PC-3 (cell line): ENCODE measurements at regions not wholly inside any gene's neighbourhood (a gene's known extent, or its start where the extent isn't known, plus 50 kb on each side); places are given as distances from the start of the nearest gene placed in this dataset.

Experiments
- ATAC-seq: fragments of 200-7000 bp; cut with Tn5 transposase; 2 replicates; pipeline ENCODE4 v1.9.1; 2020; ENCODE audit warnings: mild to moderate bottlenecking, moderate library complexity
- BruUV-seq: library from RNA; stranded (reverse); fragments of 400-500 nt; replicated peaks from 2 replicates; lab custom pipeline; 2021; lab: Mats Ljungman, UMichigan
- CTCF ChIA-PET: fragments of 300-600 bp; sonication (Branson Sonifier 250); formaldehyde crosslinking; loops from one replicate; lab custom pipeline; 2022; ENCODE audit warnings: antibody characterized with exemption; lab: Charles Lee
- POLR2A ChIA-PET: fragments of 300-600 bp; sonication (Branson Sonifier 250); formaldehyde crosslinking; loops from one replicate; lab custom pipeline; 2022; ENCODE audit warnings: antibody characterized with exemption; ENCODE audit not compliant: unreplicated experiment; lab: Charles Lee
- DNase-seq: peaks from one replicate; pipeline ENCODE4 v3.0.0-alpha.2; 2015
- H2AFZ ChIP-seq: fragments of 300-600 bp; sonication (generic); 2 replicates; pipeline ENCODE4 v1.6.0; 2016; ENCODE audit warnings: antibody characterized with exemption, low read length
- H3F3A ChIP-seq: fragments of 300-600 bp; sonication (generic); one replicate; pipeline ENCODE4 v1.6.0; 2017; ENCODE audit warnings: antibody characterized with exemption, low read length, control low read depth, mild to moderate bottlenecking; ENCODE audit not compliant: unreplicated experiment
- H3K27ac ChIP-seq: fragments of 300-600 bp; sonication (generic); 2 replicates; pipeline ENCODE4 v1.5.1; 2016; ENCODE audit warnings: mild to moderate bottlenecking, low read length
- H3K27me3 ChIP-seq: fragments of 300-600 bp; sonication (generic); 2 replicates; pipeline ENCODE4 v1.6.1; 2016; ENCODE audit warnings: low read length, mixed read lengths
- H3K36me3 ChIP-seq: fragments of 300-600 bp; sonication (generic); 2 replicates; pipeline ENCODE4 v1.6.1; 2016; ENCODE audit warnings: low read depth, mixed run types, low read length, mixed read lengths
- H3K4me1 ChIP-seq: fragments of 300-600 bp; sonication (generic); 2 replicates; pipeline ENCODE4 v1.5.1; 2016; ENCODE audit warnings: low read length; ENCODE audit not compliant: insufficient read depth
- H3K4me2 ChIP-seq: fragments of 300-600 bp; sonication (generic); 2 replicates; pipeline ENCODE4 v1.6.0; 2016; ENCODE audit warnings: low read length
- H3K4me3 ChIP-seq: fragments of 300-600 bp; sonication (generic); 2 replicates; pipeline ENCODE4 v1.5.1; 2016; ENCODE audit warnings: mild to moderate bottlenecking, low read length, mixed read lengths
- H3K79me2 ChIP-seq: fragments of 300-600 bp; sonication (generic); 2 replicates; pipeline ENCODE4 v1.6.1; 2017; ENCODE audit warnings: low read length, mixed read lengths
- H3K9ac ChIP-seq: fragments of 300-600 bp; sonication (generic); 2 replicates; pipeline ENCODE4 v1.6.0; 2016; ENCODE audit warnings: mild to moderate bottlenecking, low read length
- H3K9me2 ChIP-seq: fragments of 300-600 bp; sonication (generic); replicated peaks from 2 replicates; pipeline ENCODE4 v1.6.1; 2016; ENCODE audit warnings: mixed run types, low read length, mixed read lengths
- H3K9me3 ChIP-seq: fragments of 300-600 bp; sonication (generic); 2 replicates; pipeline ENCODE4 v1.6.1; 2016; ENCODE audit warnings: low read length, mixed read lengths
- H4K20me1 ChIP-seq: fragments of 300-600 bp; sonication (generic); 2 replicates; pipeline ENCODE4 v1.6.1; 2016; ENCODE audit warnings: low read length, mixed read lengths
- CTCF ChIP-seq: fragments of 300-600 bp; sonication (generic); conservative IDR thresholded peaks from 2 replicates; pipeline ENCODE4 v1.5.1; 2017; ENCODE audit warnings: antibody characterized with exemption, low read depth, mild to moderate bottlenecking, low read length
- EZH2 ChIP-seq: fragments of 300-600 bp; sonication (generic); IDR thresholded peaks from one replicate; pipeline ENCODE4 v1.6.1; 2017; ENCODE audit warnings: antibody characterized with exemption, mild to moderate bottlenecking, low read length; ENCODE audit not compliant: unreplicated experiment
- EZH2phosphoT487 ChIP-seq: fragments of 300-600 bp; sonication (generic); IDR thresholded peaks from 2 replicates; pipeline ENCODE4 v1.6.1; 2018; ENCODE audit warnings: mild to moderate bottlenecking, antibody characterized with exemption, low read length, borderline replicate concordance
- intact Hi-C: fragments of 100-400 bp; cut with micrococcal nuclease; formaldehyde crosslinking; loops from 2 replicates; pipeline ENCODE4 v1.9.0; 2023

- Histone ChIP-seq H3K4me1 (no peaks in the 10 kb centered on the region), H3K9ac (no peak overlapping the region), H3K9me3 (no peaks in the 10 kb centered on the region), H3K27ac (no peak overlapping the region), H3K79me2 (no peaks in the 10 kb centered on the region), H3K9me2 (no peaks in the 10 kb centered on the region), H3K36me3 (no peaks in the 10 kb centered on the region), H3F3A (no peaks in the 10 kb centered on the region), H3K27me3 (no peaks in the 10 kb centered on the region), H4K20me1 (no peaks in the 10 kb centered on the region), H3K4me2 (no peak overlapping the region), H3K4me3 (no peak overlapping the region), H2AFZ (no peak overlapping the region)
- TF ChIP-seq EZH2 = no peak
- TF ChIP-seq CTCF = no peak
- DNase-seq (no peak), ATAC-seq (no peak)
- intact Hi-C loops = no loop called here
- ChIA-PET POLR2A (no interaction called here), CTCF (no interaction called here)
- BruUV-seq = no TSS peak
Observed at GRCh38 chr3:194781617-194782016, 95.9 kb downstream of the FAM43A start.

- POLR2A ChIA-PET = no interaction called here
Observed at GRCh38 chr3:194782698-194783404, 97.2 kb downstream of the FAM43A start.

More at GRCh38 chr3:194782698-194783404, 97.2 kb downstream of the FAM43A start:
- intact Hi-C loops = no loop called here
- Histone ChIP-seq H3K27ac (no peak overlapping the region), H3K9me3 (no peaks in the 10 kb centered on the region), H3K9me2 (no peaks in the 10 kb centered on the region), H3K4me3 (no peak overlapping the region), H3F3A (no peaks in the 10 kb centered on the region), H3K9ac (no peak overlapping the region), H3K27me3 (no peaks in the 10 kb centered on the region), H3K4me2 (no peak overlapping the region), H2AFZ (no peak overlapping the region), H3K4me1 (no peaks in the 10 kb centered on the region), H4K20me1 (no peaks in the 10 kb centered on the region), H3K79me2 (no peaks in the 10 kb centered on the region), H3K36me3 (no peaks in the 10 kb centered on the region)
- BruUV-seq = no TSS peak
- no peak for DNase-seq
- no peak for TF ChIP-seq EZH2phosphoT487
- no peak for TF ChIP-seq CTCF
- TF ChIP-seq EZH2 = no peak
- no peak for ATAC-seq
- CTCF ChIA-PET = no interaction called here
